NCI-H526 treated with DMSO at 0.1 percent for 48 hours (cell line): ENCODE measurements at regions not wholly inside any gene's neighbourhood (a gene's known extent, or its start where the extent isn't known, plus 50 kb on each side); places are given as distances from the start of the nearest gene placed in this dataset.

Experiments
- DNase-seq: peaks from one replicate; lab custom pipeline; 2025; lab: John Stamatoyannopoulos, UW

DNA sequence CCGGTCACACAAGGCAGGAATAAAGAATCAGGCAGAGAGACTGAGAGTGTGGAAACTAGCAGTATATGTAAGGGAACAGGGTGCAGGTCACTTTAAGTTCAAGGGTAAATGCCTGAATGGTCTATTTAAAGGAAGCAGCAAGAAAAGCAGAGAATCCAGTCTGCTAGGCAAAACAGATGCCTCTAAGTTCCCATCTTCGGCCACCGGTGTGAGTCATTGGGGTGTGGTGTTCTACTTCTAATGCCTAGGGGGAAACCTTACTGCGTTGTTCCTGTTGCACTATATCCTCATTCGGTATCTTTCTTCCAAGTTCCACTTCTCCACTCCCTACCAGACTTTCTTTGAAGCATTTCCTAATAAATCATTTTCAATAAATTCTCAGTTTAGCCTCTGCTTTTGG lies 259.9 kb downstream of the HHIPL2 start:
- DNase-seq, result no peak

GRCh38 chr1:222286011-222286410 lies 261.9 kb downstream of the HHIPL2 start:
- no peak for DNase-seq

DNA sequence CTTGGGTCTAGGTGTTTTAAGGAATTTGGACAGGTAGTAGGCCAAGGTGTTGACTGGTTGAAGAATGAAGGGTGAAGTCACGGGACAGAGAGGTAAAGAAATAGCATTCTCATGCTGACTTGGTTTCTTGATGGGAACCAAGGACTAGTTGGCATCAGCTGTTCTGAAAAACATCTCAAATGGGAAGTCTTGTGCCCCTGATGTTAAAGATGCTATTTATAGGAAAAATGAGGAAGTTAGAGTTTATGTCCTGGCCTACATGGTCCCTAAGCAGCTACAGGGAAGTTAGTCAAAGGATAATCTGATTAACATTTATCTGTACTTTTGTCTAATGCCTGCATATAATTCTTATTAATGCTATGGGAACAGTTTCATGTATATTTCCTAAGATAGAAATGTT lies 262.4 kb downstream of the HHIPL2 start:
- no peak for DNase-seq

GRCh38 chr1:222284466-222284865 lies 263.4 kb downstream of the HHIPL2 start:
- DNase-seq, result no peak

DNA sequence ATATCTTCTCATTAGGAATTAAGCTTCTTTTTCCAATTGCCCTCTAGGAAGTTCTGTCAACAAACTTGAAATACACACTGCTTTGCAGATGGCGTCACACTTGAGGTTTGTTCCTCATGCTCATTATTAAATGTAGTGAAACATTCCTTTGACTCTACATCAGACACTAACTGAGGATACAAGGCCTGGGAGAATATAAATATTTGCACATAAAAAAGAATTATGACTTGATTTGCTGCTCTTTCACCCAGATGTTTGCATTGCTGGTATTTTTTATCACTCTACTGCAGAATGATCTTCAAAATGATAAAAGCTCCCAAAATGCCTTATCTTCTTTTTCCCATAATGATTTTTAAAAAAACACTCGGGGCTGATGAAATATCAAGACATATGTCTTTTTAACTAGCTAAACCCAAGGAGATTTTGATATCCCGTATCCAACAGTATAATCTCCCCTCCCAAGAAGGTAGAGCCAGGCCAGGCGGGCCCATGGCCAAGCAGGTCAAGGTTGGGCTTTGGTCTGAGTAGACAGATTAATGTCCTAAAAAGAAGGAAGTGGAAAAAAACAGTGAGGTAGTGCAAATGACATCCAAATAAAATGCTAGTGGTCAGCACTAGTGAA lies 264.6 kb downstream of the HHIPL2 start:
- DNase-seq, result no peak

- DNase-seq, result no peak
Observed at GRCh38 chr1:222279591-222279990, 268.3 kb downstream of the HHIPL2 start.

GRCh38 chr1:222278501-222278900 lies 269.4 kb downstream of the HHIPL2 start:
- no peak for DNase-seq

- peak; percentile 19 for DNase-seq
Observed at GRCh38 chr1:222275729-222276465, 272.0 kb downstream of the HHIPL2 start.

GRCh38 chr1:222275001-222275728 lies 272.7 kb downstream of the HHIPL2 start:
- DNase-seq, result no peak

DNA sequence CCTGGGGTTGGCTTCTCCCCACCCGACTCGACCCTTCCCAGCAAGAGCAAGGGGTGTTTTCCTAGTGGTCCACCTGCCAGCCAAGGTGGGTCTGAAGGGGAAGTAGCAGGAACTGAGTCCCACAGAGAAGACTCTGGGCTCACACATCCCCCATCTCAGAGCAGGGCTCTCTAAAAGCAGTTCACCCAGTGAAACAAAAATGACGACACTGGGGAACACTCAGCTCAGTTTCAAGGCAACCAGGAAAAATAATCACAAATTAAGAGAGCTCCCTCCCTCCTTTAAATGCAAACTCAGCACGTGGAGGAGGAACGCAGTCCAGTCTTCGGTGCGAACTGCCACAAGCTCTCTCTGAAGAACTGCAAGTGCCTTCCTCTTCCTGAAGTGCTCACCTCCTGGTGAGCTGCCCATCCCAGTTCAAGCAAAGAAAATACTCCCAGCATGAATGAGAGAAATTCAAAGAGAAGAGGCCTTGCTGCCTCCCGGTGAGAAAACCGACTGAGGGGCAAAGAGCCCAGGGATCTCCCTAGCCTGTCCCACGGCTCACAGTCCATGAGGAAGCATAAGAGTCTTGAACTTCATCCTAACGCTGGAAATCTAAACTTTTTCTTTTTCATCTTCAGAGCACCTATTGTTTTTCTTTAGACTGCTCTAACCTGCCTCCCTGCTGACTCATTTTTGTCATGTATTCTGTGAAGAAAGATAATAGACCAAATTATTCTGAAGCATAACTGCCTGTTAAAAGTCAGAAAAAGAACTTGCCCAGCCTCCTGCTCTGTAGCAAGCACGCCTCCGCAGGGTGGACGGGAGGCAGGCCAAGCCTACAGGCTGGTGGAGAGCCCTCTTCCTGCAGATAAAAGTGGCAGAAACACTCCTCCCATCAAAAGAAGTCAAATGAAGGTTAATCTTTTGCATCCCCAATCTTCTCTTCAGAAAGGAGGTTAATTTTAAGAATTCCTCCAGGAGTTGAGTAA lies 281.4 kb downstream of the HHIPL2 start:
- DNase-seq, result no peak

GRCh38 chr1:222263791-222264190 lies 284.1 kb downstream of the HHIPL2 start:
- no peak for DNase-seq

GRCh38 chr1:222257027-222257426 lies 290.9 kb downstream of the HHIPL2 start:
- no peak for DNase-seq

- no peak for DNase-seq
Observed at GRCh38 chr1:222256058-222256457, 291.8 kb downstream of the HHIPL2 start.

- no peak for DNase-seq
Observed at GRCh38 chr1:222252788-222253187, 295.1 kb downstream of the HHIPL2 start.

GRCh38 chr1:222251847-222252246 lies 296.1 kb downstream of the HHIPL2 start:
- no peak for DNase-seq

DNA sequence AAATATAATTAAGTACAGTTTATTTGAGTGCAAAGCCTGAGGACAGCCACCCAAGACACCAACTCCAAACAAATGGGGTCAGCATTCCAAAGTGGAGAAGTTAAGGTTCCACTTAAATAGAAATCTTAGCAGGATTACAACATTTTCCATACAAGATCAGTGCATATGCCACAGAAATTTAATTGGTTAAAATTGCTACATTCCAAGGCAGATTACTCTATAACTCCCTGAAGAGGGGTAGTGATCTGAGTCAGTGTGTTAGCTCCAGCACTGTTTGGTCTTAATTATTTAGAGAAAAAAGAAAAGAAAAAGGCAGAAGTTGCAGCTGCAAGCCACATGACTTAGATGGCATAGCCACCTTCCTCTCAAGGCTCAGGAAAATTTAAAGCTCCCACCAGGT lies 297.5 kb downstream of the HHIPL2 start:
- DNase-seq, result no peak

DNA sequence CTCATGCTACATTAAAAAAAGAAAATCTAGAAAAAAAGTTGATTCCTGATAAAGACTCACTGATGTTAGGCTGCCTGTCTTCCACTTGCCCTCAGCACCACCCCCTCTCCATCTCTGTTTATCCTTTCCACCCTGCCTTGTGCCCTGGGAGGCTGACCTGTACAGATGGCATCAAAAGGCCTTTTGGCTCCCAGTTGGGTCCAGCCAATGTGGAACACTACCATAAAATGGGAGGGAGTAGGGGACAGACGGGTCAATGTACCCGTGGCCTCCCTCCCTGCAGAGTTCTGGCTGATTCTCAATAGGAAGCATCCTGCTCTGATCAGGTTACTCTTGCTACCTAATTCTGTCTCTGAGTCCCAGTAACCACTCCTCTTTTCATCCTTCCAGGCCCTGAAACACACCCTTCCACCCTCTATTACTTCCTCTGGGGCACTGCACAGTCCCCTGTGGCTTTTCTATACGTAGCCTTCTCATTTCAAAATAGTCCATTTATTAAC lies 300.0 kb downstream of the HHIPL2 start:
- no peak for DNase-seq

- no peak for DNase-seq
Observed at GRCh38 chr1:222247081-222247480, 300.8 kb downstream of the HHIPL2 start.

DNA sequence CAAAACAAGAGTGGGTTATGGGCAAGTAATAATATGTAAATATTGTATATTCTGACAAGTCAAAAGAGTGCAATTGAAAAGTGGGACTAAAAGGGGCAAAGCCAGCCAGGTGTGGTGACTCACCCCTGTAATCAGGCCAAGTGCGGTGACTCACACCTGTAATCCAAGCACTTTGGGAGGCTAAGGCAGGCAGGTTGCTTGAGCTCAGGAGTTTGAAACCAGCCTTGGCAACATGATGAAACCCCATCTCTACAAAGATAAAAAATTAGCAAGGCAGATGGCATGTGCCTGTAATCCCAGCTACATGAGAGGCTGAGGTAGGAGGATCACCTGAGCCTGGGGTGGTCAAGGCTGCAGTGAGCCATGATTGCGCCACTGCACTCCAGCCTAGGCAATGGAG lies 304.0 kb downstream of the HHIPL2 start:
- no peak for DNase-seq

DNA sequence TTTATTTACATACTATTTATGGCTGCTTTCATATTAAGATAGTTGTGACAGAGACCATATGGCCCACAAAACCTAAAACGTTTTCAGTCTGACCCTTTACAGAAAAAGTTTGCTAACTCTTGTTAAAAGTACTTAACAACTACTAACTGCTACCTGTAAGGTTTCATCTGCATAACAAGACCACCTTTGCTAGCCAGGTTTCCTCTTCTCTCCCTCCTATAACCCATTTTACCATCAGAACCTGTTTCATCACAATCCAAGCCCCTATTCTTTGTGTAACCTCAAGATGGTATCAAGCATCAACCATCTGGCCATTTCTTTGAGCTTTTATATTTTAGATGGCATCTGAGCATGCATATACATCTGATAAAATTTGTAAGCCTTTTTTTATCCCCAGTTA lies 305.4 kb downstream of the HHIPL2 start:
- no peak for DNase-seq

GRCh38 chr1:222241410-222241809 lies 306.5 kb downstream of the HHIPL2 start:
- no peak for DNase-seq
